WI38 (cell line): ENCODE measurements at regions not wholly inside any gene's neighbourhood (a gene's known extent, or its start where the extent isn't known, plus 50 kb on each side); places are given as distances from the start of the nearest gene placed in this dataset.

Source experiments
- H3K4me3 ChIP-seq: 2 replicates; pipeline ENCODE4 v1.5.1; 2011; ENCODE audit warnings: low read depth, mild to moderate bottlenecking, control low read depth, low read length
- TF ChIP-seq, protein P1 (sequence below): IDR thresholded peaks from 2 replicates; pipeline ENCODE4 v1.5.1; 2012; ENCODE audit warnings: low read depth, mild to moderate bottlenecking, control low read depth, low read length

DNA sequence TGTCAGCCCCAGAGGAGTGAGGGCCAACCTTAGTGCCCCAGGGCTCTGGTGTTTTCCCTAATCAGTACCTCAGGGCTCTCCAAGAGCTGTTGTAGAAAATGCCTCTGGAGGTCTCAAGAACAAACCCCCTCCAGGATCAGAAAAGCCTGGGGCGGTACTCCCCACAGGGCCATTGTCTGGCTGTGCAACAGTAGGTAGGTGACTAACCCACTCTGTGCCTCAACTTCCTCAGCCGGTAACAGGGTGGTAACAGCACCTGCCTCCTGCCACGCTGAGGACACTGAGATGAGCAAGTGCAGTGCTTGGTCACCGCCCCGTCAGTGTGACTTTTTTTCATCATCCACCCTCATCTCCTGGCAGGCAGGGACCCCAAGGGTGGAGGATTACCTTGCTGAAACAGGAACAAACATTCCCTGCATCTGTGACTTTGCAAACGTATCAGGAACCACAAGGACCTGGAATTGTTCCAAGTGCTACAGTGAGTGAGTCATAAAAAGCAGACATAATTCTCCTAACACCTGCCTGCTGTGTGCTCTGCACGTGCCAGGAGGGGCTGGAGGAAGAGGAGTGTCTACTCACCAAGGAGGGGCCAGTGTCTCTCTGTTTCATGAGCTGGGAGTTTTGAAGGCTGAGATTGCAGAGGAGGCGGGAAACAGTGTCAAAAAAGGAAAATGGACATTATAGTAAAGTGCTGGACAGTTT, 440.8 kb downstream of the NPHP4 start:
- TF ChIP-seq, protein P1, sequence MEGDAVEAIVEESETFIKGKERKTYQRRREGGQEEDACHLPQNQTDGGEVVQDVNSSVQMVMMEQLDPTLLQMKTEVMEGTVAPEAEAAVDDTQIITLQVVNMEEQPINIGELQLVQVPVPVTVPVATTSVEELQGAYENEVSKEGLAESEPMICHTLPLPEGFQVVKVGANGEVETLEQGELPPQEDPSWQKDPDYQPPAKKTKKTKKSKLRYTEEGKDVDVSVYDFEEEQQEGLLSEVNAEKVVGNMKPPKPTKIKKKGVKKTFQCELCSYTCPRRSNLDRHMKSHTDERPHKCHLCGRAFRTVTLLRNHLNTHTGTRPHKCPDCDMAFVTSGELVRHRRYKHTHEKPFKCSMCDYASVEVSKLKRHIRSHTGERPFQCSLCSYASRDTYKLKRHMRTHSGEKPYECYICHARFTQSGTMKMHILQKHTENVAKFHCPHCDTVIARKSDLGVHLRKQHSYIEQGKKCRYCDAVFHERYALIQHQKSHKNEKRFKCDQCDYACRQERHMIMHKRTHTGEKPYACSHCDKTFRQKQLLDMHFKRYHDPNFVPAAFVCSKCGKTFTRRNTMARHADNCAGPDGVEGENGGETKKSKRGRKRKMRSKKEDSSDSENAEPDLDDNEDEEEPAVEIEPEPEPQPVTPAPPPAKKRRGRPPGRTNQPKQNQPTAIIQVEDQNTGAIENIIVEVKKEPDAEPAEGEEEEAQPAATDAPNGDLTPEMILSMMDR, result no peak
- no peak overlapping the region for H3K4me3 ChIP-seq

DNA sequence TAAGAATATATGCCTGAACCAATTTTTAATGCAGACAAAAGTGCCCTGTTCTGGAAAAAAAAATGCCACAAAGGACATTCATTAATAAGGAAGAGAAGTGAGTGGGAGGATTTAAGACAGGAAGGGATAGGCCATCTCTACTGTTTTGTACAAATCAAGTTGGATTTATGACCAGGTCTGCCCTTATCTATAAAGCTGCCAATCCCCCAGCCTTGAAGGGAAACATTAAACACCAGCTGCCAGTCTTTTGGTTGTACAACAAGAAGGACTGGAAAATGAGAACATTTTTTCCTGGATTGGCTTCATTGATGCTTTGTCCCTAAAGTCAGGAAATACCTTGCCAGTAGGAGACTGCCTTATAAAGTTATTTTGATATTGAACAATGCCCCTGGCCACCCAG, 444.0 kb downstream of the NPHP4 start:
- no peak overlapping the region for H3K4me3 ChIP-seq
- TF ChIP-seq, protein P1, result no peak

DNA sequence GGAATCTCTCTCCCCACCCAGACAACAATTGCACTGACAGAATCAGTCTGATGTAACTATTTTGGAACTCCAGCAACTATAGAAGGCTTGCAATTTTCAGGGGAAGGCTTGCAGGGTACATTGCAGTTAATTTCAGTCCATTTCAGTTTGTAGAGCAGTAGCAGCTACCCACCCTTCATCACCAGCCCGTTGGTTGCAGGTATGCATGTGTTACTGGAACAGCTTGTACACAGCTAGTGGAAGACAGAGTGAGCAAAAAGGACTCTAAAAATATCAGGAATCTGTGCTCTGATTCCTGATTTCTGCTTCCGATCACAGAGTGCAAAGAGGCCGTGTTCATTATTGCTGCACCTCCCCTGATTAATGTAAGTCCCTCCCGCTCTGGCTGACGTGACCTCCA, 449.0 kb downstream of the NPHP4 start:
- TF ChIP-seq, protein P1, result no peak
- H3K4me3 ChIP-seq, result no peak overlapping the region

DNA sequence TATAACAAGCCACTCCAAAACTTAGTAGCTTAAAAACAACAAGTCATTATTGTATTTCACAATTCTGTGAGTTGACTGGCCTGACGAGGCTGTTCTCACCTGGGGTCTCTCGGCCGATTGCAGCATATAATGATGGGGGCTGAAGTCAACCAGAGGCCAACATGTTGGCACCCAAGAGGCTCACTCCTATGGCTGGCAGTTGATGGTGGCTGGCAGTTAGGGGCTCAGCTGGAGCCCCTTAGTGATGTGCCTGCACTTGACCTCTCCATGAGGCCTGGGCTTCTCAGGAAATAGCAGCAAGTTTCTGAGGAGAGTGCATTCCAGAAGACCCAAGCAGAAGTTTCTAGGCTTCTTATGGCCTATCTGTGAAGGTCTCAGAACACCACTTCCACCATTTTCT, 459.4 kb downstream of the NPHP4 start:
- TF ChIP-seq, protein P1, result no peak
- H3K4me3 ChIP-seq, result no peak overlapping the region

DNA sequence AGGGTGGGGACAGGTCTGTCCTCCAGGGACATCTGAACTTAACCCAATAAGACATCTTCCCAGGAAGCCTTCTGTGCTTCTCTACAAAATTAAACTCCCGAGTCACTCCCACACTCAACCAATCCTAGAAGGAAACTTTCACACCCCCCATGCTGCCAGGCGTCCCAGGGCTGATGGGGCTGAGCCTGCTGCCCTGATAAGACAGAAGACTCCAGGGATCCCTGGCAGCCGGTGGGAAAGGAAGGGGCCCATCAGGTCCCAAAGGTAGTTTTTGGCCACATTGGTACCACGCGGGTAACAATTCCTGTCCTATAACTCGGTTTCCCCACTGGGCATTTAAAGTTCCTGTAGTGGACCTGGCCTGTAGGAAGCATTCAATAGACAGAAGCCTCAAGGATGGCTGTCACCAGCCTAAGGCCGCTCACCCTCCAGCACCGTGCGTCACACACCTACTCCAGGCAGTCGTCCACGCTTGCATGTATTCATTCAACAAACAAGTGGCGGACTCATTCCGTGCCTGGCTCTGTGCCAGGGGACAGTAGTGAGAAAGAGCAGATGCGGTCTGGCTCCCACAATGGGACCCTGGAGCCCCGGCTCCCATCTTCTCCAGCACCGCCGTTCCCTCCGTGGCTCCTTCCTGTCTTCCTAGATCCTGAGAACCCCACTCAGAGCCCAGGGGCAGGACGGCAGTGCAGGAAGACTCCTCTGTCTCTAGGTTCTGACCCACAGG, 465.2 kb downstream of the NPHP4 start:
- TF ChIP-seq, protein P1, result no peak
- no peak overlapping the region for H3K4me3 ChIP-seq

DNA sequence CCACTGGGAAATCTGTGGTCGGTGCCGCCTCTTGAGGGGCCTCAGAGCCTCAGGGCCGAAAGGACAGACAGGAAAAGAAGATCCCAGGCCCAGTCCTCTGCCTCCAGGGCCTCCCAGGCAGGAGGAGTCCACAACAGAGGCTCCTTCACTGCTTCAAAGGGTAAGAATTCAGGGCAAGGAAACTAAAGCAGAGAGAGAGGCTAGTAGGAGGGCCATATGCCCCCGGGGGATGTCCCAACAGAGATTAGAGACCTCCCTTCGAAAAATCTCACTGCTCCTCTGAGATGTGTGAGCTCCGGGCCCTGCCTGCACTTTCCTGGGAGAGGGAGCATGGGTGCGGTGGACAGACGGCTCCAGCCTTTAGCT, 465.9 kb downstream of the NPHP4 start:
- TF ChIP-seq, protein P1, result no peak
- H3K4me3 ChIP-seq, result no peak overlapping the region
